Panc1 (cell line): ENCODE measurements at regions not wholly inside any gene's neighbourhood (a gene's known extent, or its start where the extent isn't known, plus 50 kb on each side); places are given as distances from the start of the nearest gene placed in this dataset.

Experiments used
- REST ChIP-seq, 2 experiments: IDR thresholded peaks; 2 replicates each; pipeline ENCODE4 v1.6.1; 2011 to 2012; ENCODE audit warnings: low read depth in 2 of 2, control low read depth in 1 of 2, low read length in 1 of 2, mild to moderate bottlenecking in 1 of 2, moderate library complexity in 1 of 2; ENCODE audit not compliant: insufficient read depth in 1 of 2
- SIN3A ChIP-seq: IDR thresholded peaks from 2 replicates; pipeline ENCODE4 v1.6.1; 2012; ENCODE audit warnings: low read depth, mild to moderate bottlenecking, low read length, moderate library complexity, borderline replicate concordance; ENCODE audit not compliant: insufficient read depth
- TF ChIP-seq, protein P1 (sequence below): fragments of 450-650 bp; IDR thresholded peaks from 2 replicates; pipeline ENCODE4 v1.5.1; 2017; ENCODE audit warnings: mild to moderate bottlenecking

- TF ChIP-seq, protein P1, sequence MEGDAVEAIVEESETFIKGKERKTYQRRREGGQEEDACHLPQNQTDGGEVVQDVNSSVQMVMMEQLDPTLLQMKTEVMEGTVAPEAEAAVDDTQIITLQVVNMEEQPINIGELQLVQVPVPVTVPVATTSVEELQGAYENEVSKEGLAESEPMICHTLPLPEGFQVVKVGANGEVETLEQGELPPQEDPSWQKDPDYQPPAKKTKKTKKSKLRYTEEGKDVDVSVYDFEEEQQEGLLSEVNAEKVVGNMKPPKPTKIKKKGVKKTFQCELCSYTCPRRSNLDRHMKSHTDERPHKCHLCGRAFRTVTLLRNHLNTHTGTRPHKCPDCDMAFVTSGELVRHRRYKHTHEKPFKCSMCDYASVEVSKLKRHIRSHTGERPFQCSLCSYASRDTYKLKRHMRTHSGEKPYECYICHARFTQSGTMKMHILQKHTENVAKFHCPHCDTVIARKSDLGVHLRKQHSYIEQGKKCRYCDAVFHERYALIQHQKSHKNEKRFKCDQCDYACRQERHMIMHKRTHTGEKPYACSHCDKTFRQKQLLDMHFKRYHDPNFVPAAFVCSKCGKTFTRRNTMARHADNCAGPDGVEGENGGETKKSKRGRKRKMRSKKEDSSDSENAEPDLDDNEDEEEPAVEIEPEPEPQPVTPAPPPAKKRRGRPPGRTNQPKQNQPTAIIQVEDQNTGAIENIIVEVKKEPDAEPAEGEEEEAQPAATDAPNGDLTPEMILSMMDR = no peak
- TF ChIP-seq SIN3A = no peak
- no peak for TF ChIP-seq REST (IDR thresholded peaks at IDR 0.05; ENCODE audit: insufficient read depth in 1 of 2, low read depth in 2 of 2, low read length in 1 of 2)
Observed at GRCh38 chr5:35356725-35357124, 126.4 kb upstream of the PRLR start.
